ENCODE measurements at regions not wholly inside any gene's neighbourhood (a gene's known extent, or its start where the extent isn't known, plus 50 kb on each side); places are given as distances from the start of the nearest gene placed in this dataset.

DNA sequence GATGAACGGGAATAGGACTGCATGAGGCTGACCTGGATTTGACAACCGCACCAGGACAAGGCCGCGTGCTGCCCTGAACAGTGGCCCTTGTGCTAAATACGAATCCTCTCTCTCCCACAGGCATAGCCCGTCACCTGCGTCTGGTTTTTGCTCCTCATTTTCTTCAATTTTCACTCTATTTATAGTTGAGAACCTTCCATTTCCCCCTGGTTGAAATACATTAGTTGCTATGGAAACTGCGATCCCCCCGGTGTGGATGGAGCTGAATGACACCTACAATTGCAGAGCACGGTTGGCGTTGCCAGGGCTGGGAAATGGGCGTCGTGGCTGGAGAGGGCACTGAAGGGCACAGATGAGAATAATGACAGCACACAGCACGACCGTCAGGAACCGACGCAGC is 158.6 kb upstream of the PITRM1 start:
- H4K20me1 ChIP-seq (replicated peaks; ENCODE audit: control insufficient read depth, extremely low read depth, insufficient read depth, low read length) = no peaks in the 10 kb centered on the region
- H3K79me2 ChIP-seq (ENCODE audit: control insufficient read depth, insufficient read depth, low read length) = no peaks in the 10 kb centered on the region
- BruUV-seq (replicated peaks) = no TSS peak
- no peaks in the 10 kb centered on the region for H3K36me3 ChIP-seq (ENCODE audit: control insufficient read depth in 2 of 2, extremely low read depth in 1 of 2, insufficient read depth in 2 of 2, low read length in 2 of 2)
- POLR2A ChIA-PET = no interaction called here
- no peaks in the 10 kb centered on the region for H3K4me1 ChIP-seq (ENCODE audit: control insufficient read depth, extremely low read depth, insufficient read depth, low read length)
- H3K27ac ChIP-seq (ENCODE audit: insufficient read depth, low read depth, low read length) = no peak overlapping the region
- no peaks in the 10 kb centered on the region for H3K9me1 ChIP-seq (replicated peaks; ENCODE audit: control insufficient read depth, extremely low read depth, insufficient read depth, low read length)
- CTCF ChIA-PET = no interaction called here
- intact Hi-C loops (cut with micrococcal nuclease) (no loop called here), dilution Hi-C loops (cut with MboI; ENCODE audit: extremely low pct_ligation_motif_present, low sequenced_read_pairs) (no loop called here)
- H3K4me3 ChIP-seq (replicated peaks in 1 of 3; ENCODE audit: insufficient read depth in 1 of 3, low read depth in 1 of 3, low read length in 3 of 3) = no peak overlapping the region
- H3K27me3 ChIP-seq (ENCODE audit: control insufficient read depth in 2 of 2, insufficient read depth in 2 of 2, low read length in 2 of 2) = peaks cover 2 to 3% of the 10 kb centered on the region in 2 experiments
- no peak overlapping the region for H3K4me2 ChIP-seq (ENCODE audit: insufficient read depth, low read length)
- TF ChIP-seq, protein P1, sequence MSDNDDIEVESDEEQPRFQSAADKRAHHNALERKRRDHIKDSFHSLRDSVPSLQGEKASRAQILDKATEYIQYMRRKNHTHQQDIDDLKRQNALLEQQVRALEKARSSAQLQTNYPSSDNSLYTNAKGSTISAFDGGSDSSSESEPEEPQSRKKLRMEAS (IDR thresholded peaks at IDR 0.05; ENCODE audit: insufficient read depth, insufficient read length) = no peak
- TF ChIP-seq, protein P2, sequence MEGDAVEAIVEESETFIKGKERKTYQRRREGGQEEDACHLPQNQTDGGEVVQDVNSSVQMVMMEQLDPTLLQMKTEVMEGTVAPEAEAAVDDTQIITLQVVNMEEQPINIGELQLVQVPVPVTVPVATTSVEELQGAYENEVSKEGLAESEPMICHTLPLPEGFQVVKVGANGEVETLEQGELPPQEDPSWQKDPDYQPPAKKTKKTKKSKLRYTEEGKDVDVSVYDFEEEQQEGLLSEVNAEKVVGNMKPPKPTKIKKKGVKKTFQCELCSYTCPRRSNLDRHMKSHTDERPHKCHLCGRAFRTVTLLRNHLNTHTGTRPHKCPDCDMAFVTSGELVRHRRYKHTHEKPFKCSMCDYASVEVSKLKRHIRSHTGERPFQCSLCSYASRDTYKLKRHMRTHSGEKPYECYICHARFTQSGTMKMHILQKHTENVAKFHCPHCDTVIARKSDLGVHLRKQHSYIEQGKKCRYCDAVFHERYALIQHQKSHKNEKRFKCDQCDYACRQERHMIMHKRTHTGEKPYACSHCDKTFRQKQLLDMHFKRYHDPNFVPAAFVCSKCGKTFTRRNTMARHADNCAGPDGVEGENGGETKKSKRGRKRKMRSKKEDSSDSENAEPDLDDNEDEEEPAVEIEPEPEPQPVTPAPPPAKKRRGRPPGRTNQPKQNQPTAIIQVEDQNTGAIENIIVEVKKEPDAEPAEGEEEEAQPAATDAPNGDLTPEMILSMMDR (IDR thresholded peaks at IDR 0.05; ENCODE audit: extremely low read depth in 1 of 2, insufficient read depth in 1 of 2, low read depth in 1 of 2, low read length in 2 of 2) = no peak
- TF ChIP-seq FOS (IDR thresholded peaks at IDR 0.05; ENCODE audit: borderline replicate concordance, insufficient read depth, low read length) = no peak
- no peak for TF ChIP-seq GATA2 (IDR thresholded peaks at IDR 0.05; ENCODE audit: insufficient read depth, insufficient read length, low read depth, low read length)
- no peak for TF ChIP-seq EZH2 (IDR thresholded peaks at IDR 0.05; ENCODE audit: borderline replicate concordance, low read depth, low read length, severe bottlenecking)
- no peak for TF ChIP-seq MYC (IDR thresholded peaks at IDR 0.05; ENCODE audit: low read depth, low read length)
- no peak for TF ChIP-seq POLR2AphosphoS5 (IDR thresholded peaks at IDR 0.05; ENCODE audit: insufficient read depth, low read depth, low read length)
- TF ChIP-seq JUN (IDR thresholded peaks at IDR 0.05; ENCODE audit: borderline replicate concordance, insufficient read depth, insufficient read length, low read depth) = no peak
- no peak for TF ChIP-seq POLR2A (IDR thresholded peaks at IDR 0.05; ENCODE audit: low read depth, low read length)
- no peaks in the 10 kb centered on the region for H3K9me3 ChIP-seq (replicated peaks; ENCODE audit: control insufficient read depth, insufficient read depth, low read length)
- no peak overlapping the region for H2AFZ ChIP-seq (ENCODE audit: low read depth, low read length)
- H3K9ac ChIP-seq (replicated peaks; ENCODE audit: extremely low read depth, insufficient read depth, low read length) = no peak overlapping the region
- FAIRE-seq = no peak
- DNase-seq (ENCODE audit: low read depth, low spot score) = no peak
